ENCODE measurements at regions not wholly inside any gene's neighbourhood (a gene's known extent, or its start where the extent isn't known, plus 50 kb on each side); places are given as distances from the start of the nearest gene placed in this dataset.

DNA sequence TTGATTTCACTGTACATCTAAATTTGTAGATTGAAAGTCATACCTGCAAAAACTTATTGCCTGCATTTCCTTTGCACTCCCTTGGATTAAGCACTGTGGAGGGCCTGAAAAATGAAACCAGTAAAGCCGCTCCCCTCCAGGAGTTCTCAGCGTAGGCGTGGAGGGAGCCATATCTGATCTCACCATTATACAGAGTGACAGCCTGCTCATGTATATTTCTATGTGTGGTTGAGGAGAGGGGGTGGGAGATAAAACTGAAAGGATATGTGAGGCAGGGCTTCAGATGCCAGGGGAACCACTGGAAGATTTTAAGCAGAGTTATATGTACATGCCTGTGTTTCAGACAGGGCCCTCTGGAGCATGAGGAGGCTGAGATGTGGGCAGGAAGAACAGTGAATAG is 303.0 kb downstream of the MSX2 start:
- Mint-ChIP-seq H3K27me3 (peaks cover 7% of the 10 kb centered on the region), H3K4me3 (ENCODE audit: low read depth) (no peak overlapping the region), H3K36me3 (ENCODE audit: insufficient read depth) (peaks cover 2% of the 10 kb centered on the region), H3K27ac (no peak overlapping the region), H3K9me3 (ENCODE audit: low read depth) (peaks cover 5% of the 10 kb centered on the region), H3K4me1 (ENCODE audit: low read depth) (no peaks in the 10 kb centered on the region)
- no peak for DNase-seq (ENCODE audit: low spot score, unreplicated experiment)
- TF ChIP-seq, protein P1, sequence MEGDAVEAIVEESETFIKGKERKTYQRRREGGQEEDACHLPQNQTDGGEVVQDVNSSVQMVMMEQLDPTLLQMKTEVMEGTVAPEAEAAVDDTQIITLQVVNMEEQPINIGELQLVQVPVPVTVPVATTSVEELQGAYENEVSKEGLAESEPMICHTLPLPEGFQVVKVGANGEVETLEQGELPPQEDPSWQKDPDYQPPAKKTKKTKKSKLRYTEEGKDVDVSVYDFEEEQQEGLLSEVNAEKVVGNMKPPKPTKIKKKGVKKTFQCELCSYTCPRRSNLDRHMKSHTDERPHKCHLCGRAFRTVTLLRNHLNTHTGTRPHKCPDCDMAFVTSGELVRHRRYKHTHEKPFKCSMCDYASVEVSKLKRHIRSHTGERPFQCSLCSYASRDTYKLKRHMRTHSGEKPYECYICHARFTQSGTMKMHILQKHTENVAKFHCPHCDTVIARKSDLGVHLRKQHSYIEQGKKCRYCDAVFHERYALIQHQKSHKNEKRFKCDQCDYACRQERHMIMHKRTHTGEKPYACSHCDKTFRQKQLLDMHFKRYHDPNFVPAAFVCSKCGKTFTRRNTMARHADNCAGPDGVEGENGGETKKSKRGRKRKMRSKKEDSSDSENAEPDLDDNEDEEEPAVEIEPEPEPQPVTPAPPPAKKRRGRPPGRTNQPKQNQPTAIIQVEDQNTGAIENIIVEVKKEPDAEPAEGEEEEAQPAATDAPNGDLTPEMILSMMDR (IDR thresholded peaks at IDR 0.05; ENCODE audit: unreplicated experiment): no peak

DNA sequence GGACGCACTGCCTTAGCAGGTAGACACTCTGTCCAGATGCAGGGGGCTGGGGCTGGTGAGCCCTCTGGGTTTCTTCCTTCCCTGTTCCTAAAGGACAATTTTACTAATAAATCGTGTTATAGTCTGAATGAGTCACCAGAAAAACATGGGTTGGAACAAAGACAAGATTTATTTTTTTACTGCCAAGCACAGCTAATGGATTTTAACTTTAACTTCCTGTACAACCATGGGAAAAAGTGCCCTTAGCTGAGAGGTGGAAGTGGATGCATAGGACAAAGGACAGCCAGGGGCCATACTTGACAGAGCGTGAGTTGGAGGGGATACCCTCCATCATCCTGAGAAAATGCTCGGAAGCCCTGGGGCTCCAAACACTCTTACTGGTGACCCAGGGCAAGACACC is 300.7 kb downstream of the MSX2 start:
- Mint-ChIP-seq H3K27ac (no peak overlapping the region), H3K27me3 (peaks cover 11% of the 10 kb centered on the region), H3K4me3 (ENCODE audit: low read depth) (no peak overlapping the region), H3K9me3 (ENCODE audit: low read depth) (peaks cover 5% of the 10 kb centered on the region), H3K4me1 (ENCODE audit: low read depth) (no peaks in the 10 kb centered on the region), H3K36me3 (ENCODE audit: insufficient read depth) (peaks cover 2% of the 10 kb centered on the region)
- TF ChIP-seq, protein P1 (IDR thresholded peaks at IDR 0.05; ENCODE audit: unreplicated experiment): no peak
- no peak for DNase-seq (ENCODE audit: low spot score, unreplicated experiment)

DNA sequence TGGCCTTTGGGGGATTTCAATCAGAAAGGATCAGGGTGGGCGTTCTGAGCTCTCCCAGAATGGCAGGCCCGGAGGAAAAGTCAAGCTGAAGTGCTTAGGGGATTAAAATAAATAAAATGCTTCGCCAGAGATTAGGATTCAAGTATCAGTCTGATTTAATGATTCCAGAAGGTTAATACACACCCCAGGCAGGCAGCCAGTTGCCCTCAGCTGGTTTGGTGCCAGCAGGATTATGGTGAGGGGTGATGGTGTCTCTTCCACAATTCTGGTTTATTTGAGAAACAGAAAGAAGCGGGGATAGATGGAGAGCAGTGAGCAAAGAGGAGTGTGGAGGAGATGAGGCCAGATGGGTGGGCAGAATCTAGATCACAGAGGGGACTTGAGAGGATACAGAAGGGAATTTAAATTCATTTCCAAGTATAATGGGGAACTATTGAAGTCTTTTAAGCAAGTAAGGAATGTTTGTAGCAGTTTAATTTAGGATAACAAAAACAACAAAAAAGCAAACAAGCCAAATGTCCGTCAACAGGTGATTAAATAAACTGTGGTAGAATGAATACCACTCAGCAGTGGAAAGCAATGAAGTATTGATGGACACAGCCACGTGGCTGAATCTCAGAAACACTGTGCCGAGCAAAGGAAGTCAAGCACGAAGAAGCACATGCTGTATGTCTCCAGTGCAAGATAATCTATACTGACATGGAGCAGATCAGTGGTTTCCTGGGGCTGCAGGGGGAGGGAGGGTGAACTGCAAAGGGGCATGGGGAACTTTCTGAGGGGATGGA is 297.7 kb downstream of the MSX2 start:
- TF ChIP-seq, protein P1 (IDR thresholded peaks at IDR 0.05; ENCODE audit: unreplicated experiment): no peak
- no peak for DNase-seq (ENCODE audit: low spot score, unreplicated experiment)
- H3K36me3 Mint-ChIP-seq (ENCODE audit: insufficient read depth): peaks cover 2% of the 10 kb centered on the region
- H3K4me3 Mint-ChIP-seq (ENCODE audit: low read depth): no peak overlapping the region
- peaks cover 11% of the 10 kb centered on the region for H3K27me3 Mint-ChIP-seq
- no peaks in the 10 kb centered on the region for H3K4me1 Mint-ChIP-seq (ENCODE audit: low read depth)
- no peak overlapping the region for H3K27ac Mint-ChIP-seq
- H3K9me3 Mint-ChIP-seq (ENCODE audit: low read depth): peaks cover 5% of the 10 kb centered on the region

DNA sequence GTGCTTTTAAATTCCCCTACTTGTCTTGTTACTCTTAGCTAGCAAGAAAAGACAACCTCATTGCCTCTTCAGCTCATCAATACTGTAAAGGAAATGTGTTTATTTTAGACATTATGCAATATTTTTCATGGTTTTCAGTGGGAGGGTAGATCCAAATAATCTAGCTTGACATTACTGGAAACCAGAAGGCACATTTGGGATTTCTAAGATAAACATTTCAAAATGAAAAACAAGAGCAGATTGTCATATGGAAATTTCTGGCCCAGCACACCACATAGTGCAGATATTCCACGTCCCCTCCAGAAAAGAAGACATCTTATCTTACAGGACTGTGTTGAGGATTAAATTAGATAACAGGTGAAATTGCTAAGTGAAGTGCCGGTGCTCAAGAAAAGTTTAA is 296.9 kb downstream of the MSX2 start:
- no peak overlapping the region for H3K4me3 Mint-ChIP-seq (ENCODE audit: low read depth)
- H3K27me3 Mint-ChIP-seq: peaks cover 11% of the 10 kb centered on the region
- DNase-seq (ENCODE audit: low spot score, unreplicated experiment): no peak
- H3K27ac Mint-ChIP-seq: no peak overlapping the region
- TF ChIP-seq, protein P1 (IDR thresholded peaks at IDR 0.05; ENCODE audit: unreplicated experiment): no peak
- H3K36me3 Mint-ChIP-seq (ENCODE audit: insufficient read depth): peaks cover 2% of the 10 kb centered on the region
- H3K4me1 Mint-ChIP-seq (ENCODE audit: low read depth): no peaks in the 10 kb centered on the region
- peaks cover 5% of the 10 kb centered on the region for H3K9me3 Mint-ChIP-seq (ENCODE audit: low read depth)

DNA sequence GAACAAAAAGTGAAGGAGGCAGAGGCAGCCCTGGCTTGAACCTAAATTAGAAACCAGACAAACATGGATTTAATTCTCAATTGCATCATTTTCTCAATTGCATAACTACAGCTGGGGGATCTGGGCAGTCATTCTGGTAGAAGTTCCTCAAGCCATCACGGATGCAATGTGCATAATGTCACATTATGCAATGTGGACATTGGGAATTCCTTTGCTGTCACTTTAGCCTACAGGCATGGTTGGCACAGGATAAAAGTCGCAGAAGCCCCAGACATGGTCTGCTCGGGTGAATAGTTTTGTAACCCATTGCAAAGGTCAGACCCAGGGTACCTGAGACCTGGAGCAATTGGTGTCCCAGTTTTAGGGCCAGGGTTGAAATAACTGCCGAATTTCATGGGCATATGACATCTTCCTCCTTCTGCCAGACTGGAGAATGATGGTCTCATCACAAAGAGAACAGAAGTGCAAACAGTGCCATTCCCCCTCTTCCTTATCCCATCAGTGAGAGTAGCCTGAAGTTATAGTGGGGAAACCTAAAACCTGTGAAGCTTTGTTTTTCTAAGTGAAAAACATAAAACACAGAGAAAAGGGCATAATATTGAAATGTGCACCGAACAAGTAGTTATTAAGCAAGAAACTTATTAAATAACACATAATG is 290.8 kb downstream of the MSX2 start:
- Mint-ChIP-seq H3K9me3 (ENCODE audit: low read depth) (no peaks in the 10 kb centered on the region), H3K27me3 (peaks cover 3% of the 10 kb centered on the region)

More for the DNA sequence above, 290.8 kb downstream of the MSX2 start:
- TF ChIP-seq, protein P1 (IDR thresholded peaks at IDR 0.05; ENCODE audit: unreplicated experiment): no peak
- Mint-ChIP-seq H3K27ac (no peak overlapping the region), H3K4me1 (ENCODE audit: low read depth) (no peaks in the 10 kb centered on the region), H3K4me3 (ENCODE audit: low read depth) (no peak overlapping the region), H3K36me3 (ENCODE audit: insufficient read depth) (no peaks in the 10 kb centered on the region)
- DNase-seq (ENCODE audit: low spot score, unreplicated experiment): no peak
